ENCODE measurements at regions not wholly inside any gene's neighbourhood (a gene's known extent, or its start where the extent isn't known, plus 50 kb on each side); places are given as distances from the start of the nearest gene placed in this dataset.
A peak's percentile ranks its signal among the peaks of the same experiment; 100 is the strongest.
"Not testable (repeated sequence)": the region's sequence is repeated elsewhere in the genome, so short reads cannot be mapped to it uniquely, and the experiment has no call there.

GRCh38 chr7:26424319-26424718 lies 132.7 kb downstream of the SNX10 start:
- DNase-seq (ENCODE audit: low read depth), result not testable (repeated sequence)

GRCh38 chr7:26425655-26426054 lies 134.0 kb downstream of the SNX10 start:
- no peak for DNase-seq (ENCODE audit: low read depth)

- DNase-seq (ENCODE audit: low read depth), result no peak
These were observed 134.4 kb downstream of the SNX10 start for GRCh38 chr7:26426096-26426495.

- DNase-seq (ENCODE audit: low read depth), result no peak
These were observed 136.9 kb downstream of the SNX10 start for GRCh38 chr7:26428571-26428970.

GRCh38 chr7:26429168-26429567 lies 137.5 kb downstream of the SNX10 start:
- no peak for DNase-seq (ENCODE audit: low read depth)

GRCh38 chr7:26434974-26435373 lies 143.3 kb downstream of the SNX10 start:
- no peak for DNase-seq (ENCODE audit: low read depth)

GRCh38 chr7:26437003-26437532 lies 145.4 kb downstream of the SNX10 start:
- DNase-seq (ENCODE audit: low read depth), result no peak

- DNase-seq (ENCODE audit: low read depth), result no peak
These were observed 146.4 kb downstream of the SNX10 start for GRCh38 chr7:26438078-26438477.

GRCh38 chr7:26439521-26440232 lies 148.0 kb downstream of the SNX10 start:
- DNase-seq (ENCODE audit: low read depth), result no peak

GRCh38 chr7:26440233-26441001 lies 148.8 kb downstream of the SNX10 start:
- no peak for DNase-seq (ENCODE audit: low read depth)

- DNase-seq (ENCODE audit: low read depth), result no peak
These were observed 149.4 kb downstream of the SNX10 start for GRCh38 chr7:26441002-26441521.

GRCh38 chr7:26441611-26442277 lies 150.1 kb downstream of the SNX10 start:
- DNase-seq (ENCODE audit: low read depth), result no peak

- no peak for DNase-seq (ENCODE audit: low read depth)
These were observed 151.3 kb downstream of the SNX10 start for GRCh38 chr7:26443006-26443405.

- DNase-seq (ENCODE audit: low read depth), result no peak
These were observed 152.1 kb downstream of the SNX10 start for GRCh38 chr7:26443751-26444150.

- no peak for DNase-seq (ENCODE audit: low read depth)
These were observed 152.9 kb downstream of the SNX10 start for GRCh38 chr7:26444555-26444954.

GRCh38 chr7:26447116-26447515 lies 155.5 kb downstream of the SNX10 start:
- no peak for DNase-seq (ENCODE audit: low read depth)

- peak; percentile 3 for DNase-seq (ENCODE audit: low read depth)
These were observed 157.8 kb downstream of the SNX10 start for GRCh38 chr7:26449175-26450165.

GRCh38 chr7:26451997-26452396 lies 160.3 kb downstream of the SNX10 start:
- DNase-seq (ENCODE audit: low read depth), result no peak

- no peak for DNase-seq (ENCODE audit: low read depth)
These were observed 162.5 kb downstream of the SNX10 start for GRCh38 chr7:26454180-26454579.

- DNase-seq (ENCODE audit: low read depth), result no peak
These were observed 166.2 kb downstream of the SNX10 start for GRCh38 chr7:26457696-26458327.

Data from amniotic epithelial cell (primary cell).